HFF-Myc (cell line): ENCODE measurements at regions not wholly inside any gene's neighbourhood (a gene's known extent, or its start where the extent isn't known, plus 50 kb on each side); places are given as distances from the start of the nearest gene placed in this dataset.

Experiments used
- DNase-seq: peaks from one replicate; pipeline ENCODE4 v3.0.0-alpha.2; 2011; ENCODE audit warnings: low read depth; ENCODE audit errors: extremely low read depth
- H3K4me3 ChIP-seq: replicated peaks from 2 replicates; pipeline ENCODE4 v1.5.1; 2011; ENCODE audit warnings: low read depth, mild to moderate bottlenecking, control low read depth, low read length
- TF ChIP-seq, protein P1 (sequence below): IDR thresholded peaks from 2 replicates; pipeline ENCODE4 v1.5.1; 2012; ENCODE audit warnings: mild to moderate bottlenecking, low read depth, low read length, control low read depth; ENCODE audit errors: missing control alignments

DNA sequence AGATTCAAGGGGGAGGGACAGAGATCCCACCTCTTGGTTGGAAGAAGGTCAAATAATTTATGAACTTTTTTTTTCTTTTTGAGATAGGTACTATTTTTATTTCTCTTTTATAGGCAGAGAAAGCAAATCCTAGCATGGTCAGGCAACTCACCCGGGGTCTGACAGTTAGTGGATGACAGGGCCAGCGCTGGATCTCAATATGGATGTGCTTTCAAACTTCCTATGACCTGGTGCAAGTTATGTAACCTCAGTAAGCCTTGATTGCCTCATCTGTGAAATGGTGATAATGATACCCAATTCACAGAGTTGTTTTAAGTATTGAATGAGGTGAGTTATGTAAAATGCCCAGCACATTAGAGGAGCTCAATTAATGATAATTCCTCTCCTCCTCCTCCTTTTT is 86.8 kb upstream of the MEF2A start:
- TF ChIP-seq, protein P1, sequence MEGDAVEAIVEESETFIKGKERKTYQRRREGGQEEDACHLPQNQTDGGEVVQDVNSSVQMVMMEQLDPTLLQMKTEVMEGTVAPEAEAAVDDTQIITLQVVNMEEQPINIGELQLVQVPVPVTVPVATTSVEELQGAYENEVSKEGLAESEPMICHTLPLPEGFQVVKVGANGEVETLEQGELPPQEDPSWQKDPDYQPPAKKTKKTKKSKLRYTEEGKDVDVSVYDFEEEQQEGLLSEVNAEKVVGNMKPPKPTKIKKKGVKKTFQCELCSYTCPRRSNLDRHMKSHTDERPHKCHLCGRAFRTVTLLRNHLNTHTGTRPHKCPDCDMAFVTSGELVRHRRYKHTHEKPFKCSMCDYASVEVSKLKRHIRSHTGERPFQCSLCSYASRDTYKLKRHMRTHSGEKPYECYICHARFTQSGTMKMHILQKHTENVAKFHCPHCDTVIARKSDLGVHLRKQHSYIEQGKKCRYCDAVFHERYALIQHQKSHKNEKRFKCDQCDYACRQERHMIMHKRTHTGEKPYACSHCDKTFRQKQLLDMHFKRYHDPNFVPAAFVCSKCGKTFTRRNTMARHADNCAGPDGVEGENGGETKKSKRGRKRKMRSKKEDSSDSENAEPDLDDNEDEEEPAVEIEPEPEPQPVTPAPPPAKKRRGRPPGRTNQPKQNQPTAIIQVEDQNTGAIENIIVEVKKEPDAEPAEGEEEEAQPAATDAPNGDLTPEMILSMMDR = no peak
- no peak for DNase-seq
- H3K4me3 ChIP-seq = no peak overlapping the region

DNA sequence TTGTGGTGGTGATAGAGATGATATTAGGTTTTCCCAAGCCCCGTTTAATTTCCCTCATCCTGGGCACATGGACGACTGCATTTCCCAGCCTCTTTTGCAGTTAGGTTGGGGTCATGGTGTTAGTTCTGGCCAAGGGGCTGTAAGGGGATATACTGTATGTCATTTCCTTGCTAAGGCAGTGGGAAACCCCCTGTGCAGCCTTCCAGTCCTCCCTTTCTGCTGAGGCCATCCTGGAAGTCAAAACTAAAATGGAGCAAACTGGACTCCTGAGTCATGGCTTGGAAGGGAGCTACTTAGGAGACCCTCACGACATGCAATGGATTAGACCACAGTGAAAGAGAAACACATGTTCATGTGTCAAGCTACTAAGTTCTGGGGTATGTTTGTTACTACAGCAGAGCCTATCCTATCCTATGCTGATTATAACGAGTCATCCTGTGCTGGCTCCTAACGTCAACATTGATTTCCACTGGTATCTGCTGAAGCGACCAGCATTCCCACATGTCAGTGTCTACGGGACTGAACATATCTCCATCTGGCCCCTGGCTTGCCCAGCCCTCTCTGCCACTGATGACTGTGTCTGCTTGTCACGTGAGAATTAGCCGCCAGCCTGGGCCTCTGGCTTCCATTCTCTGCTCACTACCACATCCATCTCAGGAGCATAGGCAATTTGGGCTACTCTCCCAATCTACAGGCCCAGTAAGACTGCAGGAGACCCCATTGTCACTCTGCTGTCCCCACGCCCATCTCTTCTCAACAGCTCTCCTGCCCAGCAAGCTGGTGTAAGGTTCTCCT is 85.6 kb upstream of the MEF2A start:
- TF ChIP-seq, protein P1 = no peak
- DNase-seq = no peak
- H3K4me3 ChIP-seq = no peak overlapping the region

GRCh38 chr15:99481113-99481950 is 84.5 kb upstream of the MEF2A start:
- H3K4me3 ChIP-seq = no peak overlapping the region
- TF ChIP-seq, protein P1 = no peak
- no peak for DNase-seq

GRCh38 chr15:99481951-99482230 is 83.9 kb upstream of the MEF2A start:
- no peak overlapping the region for H3K4me3 ChIP-seq
- TF ChIP-seq, protein P1 = no peak
- DNase-seq = no peak

- no peak overlapping the region for H3K4me3 ChIP-seq
- DNase-seq = no peak
- TF ChIP-seq, protein P1 = no peak
Measured at GRCh38 chr15:99482993-99483392, 82.8 kb upstream of the MEF2A start.

DNA sequence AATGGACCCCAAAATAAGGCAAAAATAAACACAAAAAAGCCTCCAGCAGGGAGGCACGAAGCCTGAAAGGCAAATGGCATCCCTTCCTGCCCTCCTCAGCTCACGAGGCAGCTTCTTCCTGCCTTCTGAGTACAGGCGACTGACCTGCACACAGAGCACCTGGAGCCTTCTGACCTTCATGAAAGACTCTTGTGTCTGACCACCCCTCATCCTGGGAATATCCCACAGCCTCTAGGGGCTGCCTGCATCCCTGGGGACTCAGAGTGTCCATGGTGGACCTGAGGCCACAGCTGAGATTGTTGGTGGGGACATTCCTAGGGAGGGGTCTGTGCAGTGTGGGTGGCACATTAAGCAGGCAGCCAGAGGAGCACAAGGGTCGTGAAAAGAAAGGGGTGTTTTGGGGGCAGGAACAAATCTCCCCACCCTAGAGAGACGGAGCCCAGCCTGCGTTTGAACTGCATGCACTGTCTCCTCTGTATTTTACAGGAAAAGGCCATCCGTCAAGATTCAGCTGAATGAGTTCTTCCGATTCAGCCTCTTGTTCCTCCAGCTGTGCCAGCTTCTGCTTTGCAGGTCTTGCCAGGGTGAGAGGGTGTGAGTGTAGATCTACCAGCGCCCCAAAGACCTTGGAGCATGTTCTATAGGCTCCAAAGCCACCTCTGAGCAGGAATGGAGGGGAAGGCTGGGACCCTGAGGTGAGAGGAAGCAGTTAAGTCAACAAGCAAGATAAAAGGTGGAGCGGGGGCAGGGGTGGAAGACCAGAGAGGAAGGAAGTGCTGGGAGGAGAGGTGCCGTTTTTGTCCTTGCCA is 80.4 kb upstream of the MEF2A start:
- no peak overlapping the region for H3K4me3 ChIP-seq
- TF ChIP-seq, protein P1 = no peak
- no peak for DNase-seq
